ENCODE measurements at regions not wholly inside any gene's neighbourhood (a gene's known extent, or its start where the extent isn't known, plus 50 kb on each side); places are given as distances from the start of the nearest gene placed in this dataset.

GRCh38 chr5:117872798-117873368, 1115.5 kb downstream of the DTWD2 start:
- no peak for TF ChIP-seq CTCF (conservative IDR thresholded peaks at IDR 0.05; ENCODE audit: low read depth, low read length)
- no peak overlapping the region for H3K4me3 ChIP-seq (ENCODE audit: low read length)
- no peak for DNase-seq (ENCODE audit: low read depth)

GRCh38 chr5:117869596-117869995, 1118.8 kb downstream of the DTWD2 start:
- no peak for TF ChIP-seq CTCF (conservative IDR thresholded peaks at IDR 0.05; ENCODE audit: low read depth, low read length)
- no peak for DNase-seq (ENCODE audit: low read depth)
- no peak overlapping the region for H3K4me3 ChIP-seq (ENCODE audit: low read length)

GRCh38 chr5:117863586-117864296, 1124.6 kb downstream of the DTWD2 start:
- no peak overlapping the region for H3K4me3 ChIP-seq (ENCODE audit: low read length)
- TF ChIP-seq CTCF (conservative IDR thresholded peaks at IDR 0.05; ENCODE audit: low read depth, low read length) = no peak
- no peak for DNase-seq (ENCODE audit: low read depth)

GRCh38 chr5:117860550-117860949, 1127.8 kb downstream of the DTWD2 start:
- no peak overlapping the region for H3K4me3 ChIP-seq (ENCODE audit: low read length)
- no peak for DNase-seq (ENCODE audit: low read depth)
- TF ChIP-seq CTCF (conservative IDR thresholded peaks at IDR 0.05; ENCODE audit: low read depth, low read length) = no peak

GRCh38 chr5:117859176-117859575, 1129.2 kb downstream of the DTWD2 start:
- H3K4me3 ChIP-seq (ENCODE audit: low read length) = no peak overlapping the region
- DNase-seq (ENCODE audit: low read depth) = no peak
- no peak for TF ChIP-seq CTCF (conservative IDR thresholded peaks at IDR 0.05; ENCODE audit: low read depth, low read length)

GRCh38 chr5:117856713-117857112, 1131.6 kb downstream of the DTWD2 start:
- no peak for DNase-seq (ENCODE audit: low read depth)
- no peak for TF ChIP-seq CTCF (conservative IDR thresholded peaks at IDR 0.05; ENCODE audit: low read depth, low read length)
- H3K4me3 ChIP-seq (ENCODE audit: low read length) = no peak overlapping the region

GRCh38 chr5:117837786-117838185, 1150.6 kb downstream of the DTWD2 start:
- no peak overlapping the region for H3K4me3 ChIP-seq (ENCODE audit: low read length)
- TF ChIP-seq CTCF (conservative IDR thresholded peaks at IDR 0.05; ENCODE audit: low read depth, low read length) = no peak
- DNase-seq (ENCODE audit: low read depth) = no peak
